ENCODE measurements at regions not wholly inside any gene's neighbourhood (a gene's known extent, or its start where the extent isn't known, plus 50 kb on each side); places are given as distances from the start of the nearest gene placed in this dataset.

DNA sequence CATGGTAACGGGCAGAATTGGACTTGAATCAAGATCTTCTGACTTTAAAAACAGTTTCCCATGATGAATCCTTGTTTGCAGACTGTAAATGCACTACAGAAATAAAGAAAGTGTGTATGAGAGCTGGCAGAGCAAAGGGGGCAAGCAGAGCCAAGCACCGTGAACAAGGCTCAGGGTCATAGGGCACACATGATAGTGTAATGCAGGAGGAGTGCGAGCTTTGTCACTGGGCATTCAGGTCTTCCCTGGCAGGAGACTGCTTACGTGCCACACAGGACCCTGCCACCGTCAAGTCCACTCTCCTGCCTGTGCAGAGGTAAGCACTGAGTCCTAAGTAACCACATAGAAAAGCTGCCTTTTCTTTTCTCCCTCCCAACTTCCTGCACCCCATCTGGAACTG lies 93.1 kb upstream of the NPVF start:
- peaks cover 44% of the 10 kb centered on the region for H3K27me3 ChIP-seq (ENCODE audit: insufficient read depth, low read length)
- no peaks in the 10 kb centered on the region for H4K20me1 ChIP-seq (ENCODE audit: insufficient read depth)
- H3K9me2 ChIP-seq (ENCODE audit: insufficient read depth) = no peaks in the 10 kb centered on the region
- no peaks in the 10 kb centered on the region for H3K4me1 ChIP-seq (ENCODE audit: control insufficient read depth in 1 of 2, insufficient read depth in 2 of 2, low read length in 2 of 2)
- no peak overlapping the region for H3K4me3 ChIP-seq (replicated peaks in 1 of 2; ENCODE audit: low read depth in 1 of 2, low read length in 2 of 2)
- BruUV-seq (replicated peaks) = no TSS peak
- no peaks in the 10 kb centered on the region for H3K79me2 ChIP-seq (ENCODE audit: insufficient read depth, low read length)
- no peak overlapping the region for H3K9ac ChIP-seq (ENCODE audit: low read length)
- ChIA-PET RAD21 (ENCODE audit: low non-redundant PET in 1 of 2, low total read pairs in 2 of 2, uncharacterized antibody in 2 of 2, unreplicated experiment in 2 of 2) (no interaction called here), CTCF (no interaction called here), POLR2A (no interaction called here)
- TF ChIP-seq ELF1 (IDR thresholded peaks at IDR 0.05; ENCODE audit: borderline replicate concordance, low read depth) (no peak), CBX3 (IDR thresholded peaks at IDR 0.05; ENCODE audit: low read depth) (no peak)
- TF ChIP-seq, protein P1, sequence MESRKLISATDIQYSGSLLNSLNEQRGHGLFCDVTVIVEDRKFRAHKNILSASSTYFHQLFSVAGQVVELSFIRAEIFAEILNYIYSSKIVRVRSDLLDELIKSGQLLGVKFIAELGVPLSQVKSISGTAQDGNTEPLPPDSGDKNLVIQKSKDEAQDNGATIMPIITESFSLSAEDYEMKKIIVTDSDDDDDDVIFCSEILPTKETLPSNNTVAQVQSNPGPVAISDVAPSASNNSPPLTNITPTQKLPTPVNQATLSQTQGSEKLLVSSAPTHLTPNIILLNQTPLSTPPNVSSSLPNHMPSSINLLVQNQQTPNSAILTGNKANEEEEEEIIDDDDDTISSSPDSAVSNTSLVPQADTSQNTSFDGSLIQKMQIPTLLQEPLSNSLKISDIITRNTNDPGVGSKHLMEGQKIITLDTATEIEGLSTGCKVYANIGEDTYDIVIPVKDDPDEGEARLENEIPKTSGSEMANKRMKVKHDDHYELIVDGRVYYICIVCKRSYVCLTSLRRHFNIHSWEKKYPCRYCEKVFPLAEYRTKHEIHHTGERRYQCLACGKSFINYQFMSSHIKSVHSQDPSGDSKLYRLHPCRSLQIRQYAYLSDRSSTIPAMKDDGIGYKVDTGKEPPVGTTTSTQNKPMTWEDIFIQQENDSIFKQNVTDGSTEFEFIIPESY (IDR thresholded peaks at IDR 0.05; ENCODE audit: extremely low read depth, insufficient replicate concordance, low read length) = no peak
- no peak for ATAC-seq
- H3K27ac ChIP-seq (ENCODE audit: low read depth, low read length) = no peak overlapping the region
- DNase-seq (ENCODE audit: low read depth, low spot score) = no peak
- no peaks in the 10 kb centered on the region for H3K9me3 ChIP-seq (ENCODE audit: control insufficient read depth in 1 of 2, insufficient read depth in 1 of 2, low read depth in 1 of 2, low read length in 2 of 2)
- H3K4me2 ChIP-seq (ENCODE audit: low read length) = no peak overlapping the region
- intact Hi-C loops (cut with micrococcal nuclease) = no loop called here
- H3K36me3 ChIP-seq (ENCODE audit: control insufficient read depth in 1 of 2, insufficient read depth in 2 of 2, low read length in 2 of 2) = no peaks in the 10 kb centered on the region
- H2AFZ ChIP-seq (ENCODE audit: low read depth, low read length, poor library complexity, severe bottlenecking) = no peak overlapping the region

DNA sequence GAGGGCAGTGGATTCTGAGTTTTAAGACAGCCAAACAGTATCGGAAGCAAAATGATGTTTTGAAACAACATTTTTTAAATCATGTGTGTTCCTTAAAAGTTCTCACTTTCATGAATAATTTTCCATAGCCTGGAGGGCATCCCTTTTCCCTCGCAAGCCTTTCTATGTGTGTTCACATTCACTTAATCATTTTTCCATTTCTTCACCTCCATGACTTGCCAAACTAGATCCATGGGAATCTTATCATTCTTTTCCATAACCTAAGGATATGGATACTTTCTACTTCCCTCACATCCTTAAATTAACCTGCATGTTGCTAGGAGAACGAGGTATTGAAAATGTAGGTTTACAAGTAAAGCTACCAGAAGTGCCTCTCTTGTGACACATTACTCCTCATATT lies 94.2 kb upstream of the NPVF start:
- no peak overlapping the region for H3K27ac ChIP-seq (ENCODE audit: low read depth, low read length)
- no peaks in the 10 kb centered on the region for H3K9me2 ChIP-seq (ENCODE audit: insufficient read depth)
- intact Hi-C loops (cut with micrococcal nuclease) = no loop called here
- H3K27me3 ChIP-seq (ENCODE audit: insufficient read depth, low read length) = peaks cover 46% of the 10 kb centered on the region
- BruUV-seq (replicated peaks) = no TSS peak
- CTCF ChIA-PET = no interaction called here
- H3K9me3 ChIP-seq (ENCODE audit: control insufficient read depth in 1 of 2, insufficient read depth in 1 of 2, low read depth in 1 of 2, low read length in 2 of 2) = no peaks in the 10 kb centered on the region
- no peak overlapping the region for H3K9ac ChIP-seq (ENCODE audit: low read length)
- POLR2A ChIA-PET = no interaction called here
- no peaks in the 10 kb centered on the region for H4K20me1 ChIP-seq (ENCODE audit: insufficient read depth)
- RAD21 ChIA-PET (ENCODE audit: low non-redundant PET in 1 of 2, low total read pairs in 2 of 2, uncharacterized antibody in 2 of 2, unreplicated experiment in 2 of 2) = no interaction called here
- H3K4me2 ChIP-seq (ENCODE audit: low read length) = no peak overlapping the region
- H3K36me3 ChIP-seq (ENCODE audit: control insufficient read depth in 1 of 2, insufficient read depth in 2 of 2, low read length in 2 of 2) = no peaks in the 10 kb centered on the region
- ATAC-seq (no peak), DNase-seq (ENCODE audit: low read depth, low spot score) (no peak)
- no peak overlapping the region for H2AFZ ChIP-seq (ENCODE audit: low read depth, low read length, poor library complexity, severe bottlenecking)
- H3K4me3 ChIP-seq (replicated peaks in 1 of 2; ENCODE audit: low read depth in 1 of 2, low read length in 2 of 2) = no peak overlapping the region
- H3K79me2 ChIP-seq (ENCODE audit: insufficient read depth, low read length) = no peaks in the 10 kb centered on the region
- H3K4me1 ChIP-seq (ENCODE audit: control insufficient read depth in 1 of 2, insufficient read depth in 2 of 2, low read length in 2 of 2) = no peaks in the 10 kb centered on the region
- TF ChIP-seq SRF (IDR thresholded peaks at IDR 0.05; ENCODE audit: low read depth) (no peak), ZNF274 (IDR thresholded peaks at IDR 0.05; ENCODE audit: low read depth, low read length) (no peak), JUND (IDR thresholded peaks at IDR 0.05) (no peak), POLR2AphosphoS5 (IDR thresholded peaks at IDR 0.05; ENCODE audit: low read depth, low read length) (no peak), SIN3A (IDR thresholded peaks at IDR 0.05; ENCODE audit: low read depth) (no peak), CBX3 (IDR thresholded peaks at IDR 0.05; ENCODE audit: low read depth) (no peak), ELF1 (IDR thresholded peaks at IDR 0.05; ENCODE audit: borderline replicate concordance, low read depth) (no peak), TCF7L2 (IDR thresholded peaks at IDR 0.05; ENCODE audit: borderline replicate concordance, extremely low read depth, insufficient read depth, insufficient read length) (no peak), YY1 (IDR thresholded peaks at IDR 0.05; ENCODE audit: extremely low read depth, insufficient replicate concordance, low read depth, low read length) (no peak), EZH2 (IDR thresholded peaks at IDR 0.05) (no peak), CEBPB (IDR thresholded peaks at IDR 0.05; ENCODE audit: low read depth) (no peak), POLR2A (IDR thresholded peaks at IDR 0.05; ENCODE audit: borderline replicate concordance, extremely low read depth, insufficient read depth, insufficient read length) (no peak), EZH2phosphoT487 (IDR thresholded peaks at IDR 0.05; ENCODE audit: borderline replicate concordance) (no peak), FOSL1 (IDR thresholded peaks at IDR 0.05; ENCODE audit: low read depth) (no peak)
- TF ChIP-seq, protein P2, sequence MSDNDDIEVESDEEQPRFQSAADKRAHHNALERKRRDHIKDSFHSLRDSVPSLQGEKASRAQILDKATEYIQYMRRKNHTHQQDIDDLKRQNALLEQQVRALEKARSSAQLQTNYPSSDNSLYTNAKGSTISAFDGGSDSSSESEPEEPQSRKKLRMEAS (IDR thresholded peaks at IDR 0.05) = no peak
- TF ChIP-seq, protein P3, sequence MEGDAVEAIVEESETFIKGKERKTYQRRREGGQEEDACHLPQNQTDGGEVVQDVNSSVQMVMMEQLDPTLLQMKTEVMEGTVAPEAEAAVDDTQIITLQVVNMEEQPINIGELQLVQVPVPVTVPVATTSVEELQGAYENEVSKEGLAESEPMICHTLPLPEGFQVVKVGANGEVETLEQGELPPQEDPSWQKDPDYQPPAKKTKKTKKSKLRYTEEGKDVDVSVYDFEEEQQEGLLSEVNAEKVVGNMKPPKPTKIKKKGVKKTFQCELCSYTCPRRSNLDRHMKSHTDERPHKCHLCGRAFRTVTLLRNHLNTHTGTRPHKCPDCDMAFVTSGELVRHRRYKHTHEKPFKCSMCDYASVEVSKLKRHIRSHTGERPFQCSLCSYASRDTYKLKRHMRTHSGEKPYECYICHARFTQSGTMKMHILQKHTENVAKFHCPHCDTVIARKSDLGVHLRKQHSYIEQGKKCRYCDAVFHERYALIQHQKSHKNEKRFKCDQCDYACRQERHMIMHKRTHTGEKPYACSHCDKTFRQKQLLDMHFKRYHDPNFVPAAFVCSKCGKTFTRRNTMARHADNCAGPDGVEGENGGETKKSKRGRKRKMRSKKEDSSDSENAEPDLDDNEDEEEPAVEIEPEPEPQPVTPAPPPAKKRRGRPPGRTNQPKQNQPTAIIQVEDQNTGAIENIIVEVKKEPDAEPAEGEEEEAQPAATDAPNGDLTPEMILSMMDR (IDR thresholded peaks at IDR 0.05 in 2 of 3, conservative IDR thresholded peaks at IDR 0.05 in 1 of 3; ENCODE audit: borderline replicate concordance in 1 of 3, insufficient read depth in 1 of 3, low read depth in 2 of 3, low read length in 2 of 3) = no peak

Measured in HCT116 (cell line).